GM12872 (cell line): ENCODE measurements at regions not wholly inside any gene's neighbourhood (a gene's known extent, or its start where the extent isn't known, plus 50 kb on each side); places are given as distances from the start of the nearest gene placed in this dataset.

ENCODE experiments used
- CTCF ChIP-seq: IDR thresholded peaks from 3 replicates; pipeline ENCODE4 v1.5.1; 2011; ENCODE audit warnings: low read depth, mild to moderate bottlenecking, low read length, moderate library complexity; ENCODE audit not compliant: insufficient read depth

GRCh38 chr10:78644550-78644949, 424.2 kb upstream of the ZMIZ1 start:
- TF ChIP-seq CTCF: no peak

- TF ChIP-seq CTCF: no peak
Observed at GRCh38 chr10:78645169-78645686, 423.5 kb upstream of the ZMIZ1 start.

GRCh38 chr10:78645975-78646374, 422.8 kb upstream of the ZMIZ1 start:
- no peak for TF ChIP-seq CTCF

GRCh38 chr10:78648256-78648860, 420.4 kb upstream of the ZMIZ1 start:
- no peak for TF ChIP-seq CTCF

GRCh38 chr10:78649429-78649828, 419.3 kb upstream of the ZMIZ1 start:
- TF ChIP-seq CTCF: no peak

GRCh38 chr10:78650122-78650521, 418.6 kb upstream of the ZMIZ1 start:
- TF ChIP-seq CTCF: no peak

- TF ChIP-seq CTCF: no peak
Observed at GRCh38 chr10:78651287-78651686, 417.5 kb upstream of the ZMIZ1 start.
